Ascending aorta (tissue), 2 donors: ENCODE measurements at regions not wholly inside any gene's neighbourhood (a gene's known extent, or its start where the extent isn't known, plus 50 kb on each side); places are given as distances from the start of the nearest gene placed in this dataset.

Experiments used
- DNase-seq, 2 donors: peaks; one replicate each; pipeline ENCODE4 v3.0.0-alpha.2; 2019; ENCODE audit warnings: low spot score in 2 of 2
- H3K27ac ChIP-seq, 2 donors: fragments of 200-600 bp; sonication (generic); one replicate each; pipeline ENCODE4 v1.5.1; 2016 to 2017; ENCODE audit warnings: mild to moderate bottlenecking in 1 of 2
- H3K27me3 ChIP-seq: fragments of 200-600 bp; sonication (generic); one replicate; pipeline ENCODE4 v1.5.1; 2017
- H3K36me3 ChIP-seq, 2 donors: fragments of 200-600 bp; sonication (generic); one replicate each; pipeline ENCODE4 v1.5.1; 2016
- H3K4me1 ChIP-seq, 2 donors: fragments of 200-600 bp; sonication (generic); one replicate each; pipeline ENCODE4 v1.5.1; 2016 to 2017; ENCODE audit warnings: mild to moderate bottlenecking in 1 of 2
- H3K4me3 ChIP-seq, 2 donors: fragments of 200-600 bp; sonication (generic); one replicate each; pipeline ENCODE4 v1.5.1; 2016 to 2017; ENCODE audit warnings: mild to moderate bottlenecking in 1 of 2
- H3K9me3 ChIP-seq, 2 donors: fragments of 200-600 bp; sonication (generic); one replicate each; pipeline ENCODE4 v1.5.1; 2016
- CTCF ChIP-seq, 3 experiments: fragments of 200-600 bp in 2 of 3; fragments of 450-650 bp in 1 of 3; sonication (generic) in 2 of 3; IDR thresholded peaks; one replicate each; pipeline ENCODE4 v1.5.1; 2016 to 2019; ENCODE audit warnings: antibody characterized with exemption in 3 of 3, mild to moderate bottlenecking in 1 of 3, moderate library complexity in 1 of 3
- intact Hi-C: fragments of 100-400 bp; cut with DNase I; formaldehyde crosslinking; loops from one replicate; pipeline ENCODE4 v1.15.1; 2023

GRCh38 chr20:40203032-40203431, 486.0 kb downstream of the MAFB start:
- TF ChIP-seq CTCF (IDR thresholded peaks at IDR 0.05) = no peak

GRCh38 chr20:40197691-40198090, 491.3 kb downstream of the MAFB start:
- peak overlapping the region in 1 of 2 donors; percentile 17 for H3K4me3 ChIP-seq
- H3K27ac ChIP-seq = peak overlapping the region; percentile 65 to 80
- peaks cover 3 to 20% of the 10 kb centered on the region in 2 donors for H3K4me1 ChIP-seq
- H3K27me3 ChIP-seq = no peaks in the 10 kb centered on the region
- H3K36me3 ChIP-seq = no peaks in the 10 kb centered on the region
- no peak for DNase-seq
- no peak for TF ChIP-seq CTCF (IDR thresholded peaks at IDR 0.05)
- H3K9me3 ChIP-seq = no peaks in the 10 kb centered on the region
- intact Hi-C loops = loop anchor here (2.0 to 10.0 kb wide), 2 partner anchors 95 to 487 kb away; partner anchors contain the start of gene MAFB

More at GRCh38 chr20:40203032-40203431, 486.0 kb downstream of the MAFB start:
- no peak overlapping the region for H3K4me3 ChIP-seq
- H3K27me3 ChIP-seq = no peaks in the 10 kb centered on the region
- no peak for DNase-seq
- intact Hi-C loops = no loop called here
- H3K27ac ChIP-seq = no peak overlapping the region
- no peaks in the 10 kb centered on the region for H3K36me3 ChIP-seq
- peaks cover 3 to 13% of the 10 kb centered on the region in 2 donors for H3K4me1 ChIP-seq
- no peaks in the 10 kb centered on the region for H3K9me3 ChIP-seq

- DNase-seq = no peak
- TF ChIP-seq CTCF (IDR thresholded peaks at IDR 0.05) = no peak
- Histone ChIP-seq H3K4me1 (peaks cover 3 to 20% of the 10 kb centered on the region in 2 donors), H3K36me3 (no peaks in the 10 kb centered on the region), H3K27ac (peak overlapping the region; percentile 65 to 80), H3K4me3 (no peak overlapping the region), H3K9me3 (no peaks in the 10 kb centered on the region), H3K27me3 (no peaks in the 10 kb centered on the region)
- intact Hi-C loops = loop anchor here (2.0 to 10.0 kb wide), 2 partner anchors 96 to 488 kb away; partner anchors contain the start of gene MAFB
Observed at GRCh38 chr20:40196846-40197436, 492.1 kb downstream of the MAFB start.

GRCh38 chr20:40195742-40196141, 493.3 kb downstream of the MAFB start:
- no peak for DNase-seq
- Histone ChIP-seq H3K9me3 (no peaks in the 10 kb centered on the region), H3K36me3 (no peaks in the 10 kb centered on the region), H3K4me1 (peaks cover 3 to 24% of the 10 kb centered on the region in 2 donors), H3K4me3 (no peak overlapping the region), H3K27me3 (no peaks in the 10 kb centered on the region), H3K27ac (peak overlapping the region; percentile 26 to 80)
- TF ChIP-seq CTCF (IDR thresholded peaks at IDR 0.05) = no peak
- intact Hi-C loops = loop anchor here (2.0 to 10.0 kb wide), 2 partner anchors 97 to 489 kb away; partner anchors contain the start of gene MAFB

- intact Hi-C loops = loop anchor here (10.0 kb wide), 1 partner anchor 492 kb away; the partner anchor contains the start of gene MAFB
- H3K27ac ChIP-seq = no peak overlapping the region
- H3K36me3 ChIP-seq = no peaks in the 10 kb centered on the region
- no peaks in the 10 kb centered on the region for H3K27me3 ChIP-seq
- H3K9me3 ChIP-seq = no peaks in the 10 kb centered on the region
- DNase-seq = no peak
- H3K4me3 ChIP-seq = no peak overlapping the region
- peaks cover 0 to 18% of the 10 kb centered on the region in 2 donors for H3K4me1 ChIP-seq
- no peak for TF ChIP-seq CTCF (IDR thresholded peaks at IDR 0.05)
Observed at GRCh38 chr20:40192529-40192928, 496.5 kb downstream of the MAFB start.
